Liver (tissue), 8 donors: ENCODE measurements at regions not wholly inside any gene's neighbourhood (a gene's known extent, or its start where the extent isn't known, plus 50 kb on each side); places are given as distances from the start of the nearest gene placed in this dataset.

Source experiments
- DNase-seq: peaks from one replicate; pipeline ENCODE4 v3.0.0-alpha.2; 2017; ENCODE audit warnings: low spot score
- H3K27ac ChIP-seq, 2 donors: one replicate each; pipeline ENCODE4 v1.7.0; 2013; ENCODE audit warnings: inconsistent platforms in 2 of 2, low read length in 2 of 2, control low read depth in 1 of 2, low read depth in 1 of 2, mild to moderate bottlenecking in 1 of 2
- H3K27me3 ChIP-seq, 4 donors: one replicate each; pipeline versions ENCODE4 v1.6.1 to v1.7.0; 2013; ENCODE audit warnings: low read length in 3 of 4, inconsistent platforms in 1 of 4, mild to moderate bottlenecking in 1 of 4, moderate library complexity in 1 of 4; ENCODE audit not compliant: control insufficient read depth in 4 of 4, insufficient read depth in 4 of 4
- H3K36me3 ChIP-seq, 4 donors: one replicate each; pipeline versions ENCODE4 v1.6.1 to v1.7.0; 2013; ENCODE audit warnings: low read length in 3 of 4, mild to moderate bottlenecking in 3 of 4, low read depth in 1 of 4, moderate library complexity in 1 of 4; ENCODE audit not compliant: control insufficient read depth in 4 of 4, insufficient read depth in 3 of 4
- H3K4me1 ChIP-seq, 4 donors: one replicate each; pipeline versions ENCODE4 v1.6.1 to v1.7.0; 2013; ENCODE audit warnings: low read length in 3 of 4, mild to moderate bottlenecking in 3 of 4, moderate library complexity in 1 of 4; ENCODE audit not compliant: control insufficient read depth in 4 of 4, insufficient read depth in 4 of 4
- H3K4me3 ChIP-seq, 3 donors: one replicate each; pipeline versions ENCODE4 v1.6.1 to v1.7.0; 2013; ENCODE audit warnings: low read length in 3 of 3, control low read depth in 1 of 3, low read depth in 1 of 3, mild to moderate bottlenecking in 1 of 3
- H3K9ac ChIP-seq, 2 donors: one replicate each; pipeline ENCODE4 v1.7.0; 2013; ENCODE audit warnings: low read length in 2 of 2, mild to moderate bottlenecking in 2 of 2, moderate library complexity in 2 of 2, control low read depth in 1 of 2, low read depth in 1 of 2
- H3K9me3 ChIP-seq, 4 donors: one replicate each; pipeline versions ENCODE4 v1.6.1 to v1.7.0; 2013; ENCODE audit warnings: low read length in 3 of 4; ENCODE audit not compliant: control insufficient read depth in 4 of 4
- FOXA1 ChIP-seq: IDR thresholded peaks from 2 replicates; pipeline ENCODE4 v1.6.1; 2016; ENCODE audit warnings: antibody characterized with exemption
- FOXA2 ChIP-seq: IDR thresholded peaks from 2 replicates; pipeline ENCODE4 v1.6.1; 2016; ENCODE audit warnings: antibody characterized with exemption
- GABPA ChIP-seq, 2 donors: IDR thresholded peaks in 1 of 2; conservative IDR thresholded peaks in 1 of 2; 2 replicates each; pipeline ENCODE4 v1.6.1; 2016; ENCODE audit warnings: antibody characterized with exemption in 2 of 2, mild to moderate bottlenecking in 1 of 2, moderate library complexity in 1 of 2
- HNF4A ChIP-seq, 2 donors: conservative IDR thresholded peaks; 2 replicates each; pipeline ENCODE4 v1.6.1; 2016; ENCODE audit warnings: antibody characterized with exemption in 2 of 2, mild to moderate bottlenecking in 2 of 2
- HNF4G ChIP-seq: IDR thresholded peaks from 2 replicates; pipeline ENCODE4 v1.6.1; 2016; ENCODE audit warnings: antibody characterized with exemption
- JUND ChIP-seq, 2 donors: IDR thresholded peaks; 2 replicates each; pipeline ENCODE4 v1.6.1; 2016; ENCODE audit warnings: antibody characterized with exemption in 2 of 2
- NR2F2 ChIP-seq: IDR thresholded peaks from 2 replicates; pipeline ENCODE4 v1.6.1; 2016; ENCODE audit warnings: antibody characterized with exemption
- RAD21 ChIP-seq, 2 donors: IDR thresholded peaks; 2 replicates each; pipeline ENCODE4 v1.6.1; 2016; ENCODE audit warnings: antibody characterized with exemption in 2 of 2, mild to moderate bottlenecking in 2 of 2
- RXRA ChIP-seq, 2 donors: IDR thresholded peaks; 2 replicates each; pipeline ENCODE4 v1.6.1; 2017 to 2018; ENCODE audit warnings: antibody characterized with exemption in 2 of 2, mild to moderate bottlenecking in 1 of 2
- SP1 ChIP-seq: IDR thresholded peaks from 2 replicates; pipeline ENCODE4 v1.6.1; 2018; ENCODE audit warnings: antibody characterized with exemption, mild to moderate bottlenecking
- TAF1 ChIP-seq: conservative IDR thresholded peaks from 2 replicates; pipeline ENCODE4 v1.6.1; 2016; ENCODE audit warnings: antibody characterized with exemption, mild to moderate bottlenecking
- YY1 ChIP-seq: IDR thresholded peaks from 2 replicates; pipeline ENCODE4 v1.6.1; 2016; ENCODE audit warnings: antibody characterized with exemption, mild to moderate bottlenecking
- WGBS: extraction: QIAGEN DNeasy Blood & Tissue Kit; methylation state at CpG from one replicate; pipeline ENCODE4 v1.1.7; 2013; 5-methylcytosine and 5-hydroxymethylcytosine counted together
- TF ChIP-seq, protein P1 (sequence below): fragments of 150-350 bp; IDR thresholded peaks from 2 replicates; pipeline ENCODE4 v1.5.1; 2017; ENCODE audit warnings: improper control_type of control experiment, low read depth, low read length; ENCODE audit not compliant: missing input control
- TF ChIP-seq, protein P2 (sequence below): IDR thresholded peaks from 2 replicates; pipeline ENCODE4 v1.6.1; 2016; ENCODE audit warnings: antibody characterized with exemption
- TF ChIP-seq, protein P3 (sequence below): IDR thresholded peaks from 2 replicates; pipeline ENCODE4 v1.6.1; 2016; ENCODE audit warnings: antibody characterized with exemption
- TF ChIP-seq, protein P4 (sequence below): IDR thresholded peaks from 2 replicates; pipeline ENCODE4 v1.6.1; 2016; ENCODE audit warnings: antibody characterized with exemption
- TF ChIP-seq, protein P5 (sequence below): IDR thresholded peaks from 2 replicates; pipeline ENCODE4 v1.6.1; 2016; ENCODE audit warnings: antibody characterized with exemption, mild to moderate bottlenecking
- donor health status: healthy.
- donor health status: healthy.
- donor health status: healthy.
- donor health status: healthy.
- donor health status: healthy.

DNA sequence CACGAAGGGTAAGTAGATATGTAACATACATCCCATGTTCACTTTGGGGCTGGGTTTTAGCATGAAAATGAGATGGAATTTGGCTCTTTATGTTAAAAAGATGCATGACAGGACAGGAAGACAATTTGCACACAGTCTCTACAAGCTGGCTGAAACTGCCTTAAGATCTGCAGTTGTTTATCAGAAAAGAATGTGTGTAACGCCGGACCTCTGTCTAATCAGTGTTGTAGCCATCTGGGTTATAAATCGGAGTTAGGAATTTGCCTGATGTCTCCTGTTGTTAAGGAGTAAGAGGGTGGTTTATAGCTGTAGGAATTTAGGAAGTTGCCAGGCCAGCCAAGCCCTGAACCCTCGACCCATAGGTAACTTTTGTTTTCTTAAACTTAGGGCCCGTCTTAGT is 562.9 kb upstream of the FAT1 start:
- Histone ChIP-seq H3K9ac (no peak overlapping the region), H3K36me3 (no peaks in the 10 kb centered on the region), H3K27me3 (peaks cover 0 to 3% (median 0%) of the 10 kb centered on the region in 4 donors), H3K4me1 (no peaks in the 10 kb centered on the region), H3K27ac (no peak overlapping the region), H3K9me3 (peaks cover 0 to 1% (median 0%) of the 10 kb centered on the region in 4 donors), H3K4me3 (no peak overlapping the region)
- WGBS: 59% methylated on average over 6 of the region's 6 CpGs
- TF ChIP-seq TAF1 (no peak), YY1 (no peak)
- no peak for DNase-seq

DNA sequence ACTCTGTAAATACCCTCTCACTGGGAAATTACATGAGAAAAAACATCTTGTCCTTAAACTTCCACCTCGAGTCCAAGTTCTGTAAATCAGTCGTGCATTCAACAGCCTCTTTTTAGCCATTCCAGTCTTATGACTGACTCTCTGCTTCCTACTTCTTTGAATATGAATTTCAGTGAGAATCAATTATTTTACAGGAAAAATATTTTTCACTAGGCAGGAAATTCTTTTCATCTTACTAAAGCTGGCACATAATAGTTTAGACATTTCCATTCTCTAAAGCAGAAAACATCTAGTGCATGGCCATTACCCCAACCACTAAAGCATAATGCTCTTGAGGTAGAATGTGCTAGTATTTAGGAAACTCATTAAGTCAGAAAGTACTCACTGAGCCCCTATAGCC is 565.7 kb upstream of the FAT1 start:
- no peak for DNase-seq
- no peak overlapping the region for H3K4me3 ChIP-seq
- WGBS: 40% methylated on average over 2 of the region's 2 CpGs
- no peaks in the 10 kb centered on the region for H3K36me3 ChIP-seq
- no peaks in the 10 kb centered on the region for H3K27me3 ChIP-seq
- no peak for TF ChIP-seq FOXA2
- TF ChIP-seq, protein P1, sequence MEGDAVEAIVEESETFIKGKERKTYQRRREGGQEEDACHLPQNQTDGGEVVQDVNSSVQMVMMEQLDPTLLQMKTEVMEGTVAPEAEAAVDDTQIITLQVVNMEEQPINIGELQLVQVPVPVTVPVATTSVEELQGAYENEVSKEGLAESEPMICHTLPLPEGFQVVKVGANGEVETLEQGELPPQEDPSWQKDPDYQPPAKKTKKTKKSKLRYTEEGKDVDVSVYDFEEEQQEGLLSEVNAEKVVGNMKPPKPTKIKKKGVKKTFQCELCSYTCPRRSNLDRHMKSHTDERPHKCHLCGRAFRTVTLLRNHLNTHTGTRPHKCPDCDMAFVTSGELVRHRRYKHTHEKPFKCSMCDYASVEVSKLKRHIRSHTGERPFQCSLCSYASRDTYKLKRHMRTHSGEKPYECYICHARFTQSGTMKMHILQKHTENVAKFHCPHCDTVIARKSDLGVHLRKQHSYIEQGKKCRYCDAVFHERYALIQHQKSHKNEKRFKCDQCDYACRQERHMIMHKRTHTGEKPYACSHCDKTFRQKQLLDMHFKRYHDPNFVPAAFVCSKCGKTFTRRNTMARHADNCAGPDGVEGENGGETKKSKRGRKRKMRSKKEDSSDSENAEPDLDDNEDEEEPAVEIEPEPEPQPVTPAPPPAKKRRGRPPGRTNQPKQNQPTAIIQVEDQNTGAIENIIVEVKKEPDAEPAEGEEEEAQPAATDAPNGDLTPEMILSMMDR: no peak
- TF ChIP-seq TAF1: no peak
- no peak for TF ChIP-seq GABPA (IDR thresholded peaks at IDR 0.05 in 1 of 2, conservative IDR thresholded peaks at IDR 0.05 in 1 of 2)
- TF ChIP-seq SP1: no peak
- TF ChIP-seq, protein P2, sequence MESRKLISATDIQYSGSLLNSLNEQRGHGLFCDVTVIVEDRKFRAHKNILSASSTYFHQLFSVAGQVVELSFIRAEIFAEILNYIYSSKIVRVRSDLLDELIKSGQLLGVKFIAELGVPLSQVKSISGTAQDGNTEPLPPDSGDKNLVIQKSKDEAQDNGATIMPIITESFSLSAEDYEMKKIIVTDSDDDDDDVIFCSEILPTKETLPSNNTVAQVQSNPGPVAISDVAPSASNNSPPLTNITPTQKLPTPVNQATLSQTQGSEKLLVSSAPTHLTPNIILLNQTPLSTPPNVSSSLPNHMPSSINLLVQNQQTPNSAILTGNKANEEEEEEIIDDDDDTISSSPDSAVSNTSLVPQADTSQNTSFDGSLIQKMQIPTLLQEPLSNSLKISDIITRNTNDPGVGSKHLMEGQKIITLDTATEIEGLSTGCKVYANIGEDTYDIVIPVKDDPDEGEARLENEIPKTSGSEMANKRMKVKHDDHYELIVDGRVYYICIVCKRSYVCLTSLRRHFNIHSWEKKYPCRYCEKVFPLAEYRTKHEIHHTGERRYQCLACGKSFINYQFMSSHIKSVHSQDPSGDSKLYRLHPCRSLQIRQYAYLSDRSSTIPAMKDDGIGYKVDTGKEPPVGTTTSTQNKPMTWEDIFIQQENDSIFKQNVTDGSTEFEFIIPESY: no peak
- no peak for TF ChIP-seq FOXA1
- no peak for TF ChIP-seq HNF4A (conservative IDR thresholded peaks at IDR 0.05)
- TF ChIP-seq HNF4G: no peak
- TF ChIP-seq, protein P3, sequence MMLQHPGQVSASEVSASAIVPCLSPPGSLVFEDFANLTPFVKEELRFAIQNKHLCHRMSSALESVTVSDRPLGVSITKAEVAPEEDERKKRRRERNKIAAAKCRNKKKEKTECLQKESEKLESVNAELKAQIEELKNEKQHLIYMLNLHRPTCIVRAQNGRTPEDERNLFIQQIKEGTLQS: no peak
- no peak for TF ChIP-seq RXRA (IDR thresholded peaks at IDR 0.05)
- TF ChIP-seq JUND (IDR thresholded peaks at IDR 0.05): no peak
- no peak overlapping the region for H3K27ac ChIP-seq
- H3K9me3 ChIP-seq: no peaks in the 10 kb centered on the region
- H3K9ac ChIP-seq: no peak overlapping the region
- no peaks in the 10 kb centered on the region for H3K4me1 ChIP-seq

DNA sequence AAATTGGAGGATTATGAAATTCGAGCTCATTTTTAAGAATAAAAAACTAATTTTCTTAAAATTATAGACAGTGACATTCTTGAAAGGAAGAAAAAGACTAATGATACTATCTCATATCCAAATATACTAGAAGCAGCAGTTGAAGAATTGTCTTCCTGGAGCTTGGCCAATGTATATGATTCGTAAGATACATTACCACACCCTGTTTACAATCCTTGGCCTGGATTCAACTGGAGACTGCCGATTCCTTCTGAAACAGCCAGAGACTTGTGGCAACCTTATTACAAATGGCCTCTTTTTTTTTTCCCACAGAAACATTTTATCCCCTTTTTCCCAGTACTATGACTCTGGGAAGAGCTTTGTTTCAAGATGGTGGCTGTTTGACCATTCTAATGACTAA is 571.2 kb upstream of the FAT1 start:
- H3K4me1 ChIP-seq: no peaks in the 10 kb centered on the region
- 58% methylated on average over 3 of the region's 3 CpGs for WGBS
- no peak for DNase-seq
- TF ChIP-seq YY1 (no peak), RXRA (IDR thresholded peaks at IDR 0.05) (no peak), RAD21 (IDR thresholded peaks at IDR 0.05) (no peak), GABPA (IDR thresholded peaks at IDR 0.05 in 1 of 2, conservative IDR thresholded peaks at IDR 0.05 in 1 of 2) (no peak), TAF1 (no peak), FOXA2 (no peak), NR2F2 (no peak), HNF4A (conservative IDR thresholded peaks at IDR 0.05) (no peak), HNF4G (no peak)
- TF ChIP-seq, protein P4, sequence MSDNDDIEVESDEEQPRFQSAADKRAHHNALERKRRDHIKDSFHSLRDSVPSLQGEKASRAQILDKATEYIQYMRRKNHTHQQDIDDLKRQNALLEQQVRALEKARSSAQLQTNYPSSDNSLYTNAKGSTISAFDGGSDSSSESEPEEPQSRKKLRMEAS: no peak
- TF ChIP-seq, protein P5, sequence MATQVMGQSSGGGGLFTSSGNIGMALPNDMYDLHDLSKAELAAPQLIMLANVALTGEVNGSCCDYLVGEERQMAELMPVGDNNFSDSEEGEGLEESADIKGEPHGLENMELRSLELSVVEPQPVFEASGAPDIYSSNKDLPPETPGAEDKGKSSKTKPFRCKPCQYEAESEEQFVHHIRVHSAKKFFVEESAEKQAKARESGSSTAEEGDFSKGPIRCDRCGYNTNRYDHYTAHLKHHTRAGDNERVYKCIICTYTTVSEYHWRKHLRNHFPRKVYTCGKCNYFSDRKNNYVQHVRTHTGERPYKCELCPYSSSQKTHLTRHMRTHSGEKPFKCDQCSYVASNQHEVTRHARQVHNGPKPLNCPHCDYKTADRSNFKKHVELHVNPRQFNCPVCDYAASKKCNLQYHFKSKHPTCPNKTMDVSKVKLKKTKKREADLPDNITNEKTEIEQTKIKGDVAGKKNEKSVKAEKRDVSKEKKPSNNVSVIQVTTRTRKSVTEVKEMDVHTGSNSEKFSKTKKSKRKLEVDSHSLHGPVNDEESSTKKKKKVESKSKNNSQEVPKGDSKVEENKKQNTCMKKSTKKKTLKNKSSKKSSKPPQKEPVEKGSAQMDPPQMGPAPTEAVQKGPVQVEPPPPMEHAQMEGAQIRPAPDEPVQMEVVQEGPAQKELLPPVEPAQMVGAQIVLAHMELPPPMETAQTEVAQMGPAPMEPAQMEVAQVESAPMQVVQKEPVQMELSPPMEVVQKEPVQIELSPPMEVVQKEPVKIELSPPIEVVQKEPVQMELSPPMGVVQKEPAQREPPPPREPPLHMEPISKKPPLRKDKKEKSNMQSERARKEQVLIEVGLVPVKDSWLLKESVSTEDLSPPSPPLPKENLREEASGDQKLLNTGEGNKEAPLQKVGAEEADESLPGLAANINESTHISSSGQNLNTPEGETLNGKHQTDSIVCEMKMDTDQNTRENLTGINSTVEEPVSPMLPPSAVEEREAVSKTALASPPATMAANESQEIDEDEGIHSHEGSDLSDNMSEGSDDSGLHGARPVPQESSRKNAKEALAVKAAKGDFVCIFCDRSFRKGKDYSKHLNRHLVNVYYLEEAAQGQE: no peak
- TF ChIP-seq, protein P2: no peak

More for the DNA sequence above, 571.2 kb upstream of the FAT1 start:
- no peak overlapping the region for H3K9ac ChIP-seq
- no peak overlapping the region for H3K27ac ChIP-seq
- no peak overlapping the region for H3K4me3 ChIP-seq
- no peaks in the 10 kb centered on the region for H3K36me3 ChIP-seq
- H3K27me3 ChIP-seq: no peaks in the 10 kb centered on the region
- peaks cover 0 to 3% (median 1%) of the 10 kb centered on the region in 4 donors for H3K9me3 ChIP-seq
